ENCODE measurements at regions not wholly inside any gene's neighbourhood (a gene's known extent, or its start where the extent isn't known, plus 50 kb on each side); places are given as distances from the start of the nearest gene placed in this dataset.

DNA sequence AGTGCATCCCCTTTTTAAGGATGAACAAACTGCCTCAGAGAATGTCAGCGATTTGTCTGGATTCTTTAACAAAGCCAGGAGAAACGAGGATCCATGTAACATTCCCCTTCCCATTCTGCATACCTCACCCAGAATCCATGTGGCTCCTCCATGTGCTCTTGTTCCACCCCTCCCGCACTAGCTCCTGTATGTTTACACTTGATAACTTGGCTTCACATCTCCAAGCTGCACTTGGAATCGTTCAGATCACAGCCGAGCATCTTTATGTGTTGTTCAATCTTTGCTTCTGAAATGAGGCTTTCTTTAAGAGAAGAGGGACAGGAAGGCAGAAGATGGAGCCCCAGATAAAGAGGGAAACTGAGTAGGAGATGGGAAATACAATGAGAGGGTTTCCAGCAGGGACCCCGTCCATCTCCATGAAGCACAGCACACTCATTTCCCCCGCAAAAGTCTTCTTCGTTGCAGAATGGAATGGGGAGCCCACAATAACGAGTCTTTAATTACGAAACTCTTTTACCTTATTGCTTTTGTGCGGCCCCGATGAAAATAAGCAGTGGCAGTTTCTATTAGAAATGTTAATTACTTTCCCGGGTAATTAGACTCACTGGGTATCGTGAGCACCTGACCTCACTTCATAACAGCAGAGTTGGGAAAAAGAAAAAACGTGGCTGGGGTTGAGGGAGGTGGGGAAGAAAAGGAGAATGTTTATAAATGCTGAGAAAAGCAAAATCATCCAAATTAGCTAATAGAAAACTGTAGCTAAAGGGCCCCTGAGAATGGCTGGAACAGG lies 96.8 kb upstream of the ISX start:
- TF ChIP-seq, protein P1, sequence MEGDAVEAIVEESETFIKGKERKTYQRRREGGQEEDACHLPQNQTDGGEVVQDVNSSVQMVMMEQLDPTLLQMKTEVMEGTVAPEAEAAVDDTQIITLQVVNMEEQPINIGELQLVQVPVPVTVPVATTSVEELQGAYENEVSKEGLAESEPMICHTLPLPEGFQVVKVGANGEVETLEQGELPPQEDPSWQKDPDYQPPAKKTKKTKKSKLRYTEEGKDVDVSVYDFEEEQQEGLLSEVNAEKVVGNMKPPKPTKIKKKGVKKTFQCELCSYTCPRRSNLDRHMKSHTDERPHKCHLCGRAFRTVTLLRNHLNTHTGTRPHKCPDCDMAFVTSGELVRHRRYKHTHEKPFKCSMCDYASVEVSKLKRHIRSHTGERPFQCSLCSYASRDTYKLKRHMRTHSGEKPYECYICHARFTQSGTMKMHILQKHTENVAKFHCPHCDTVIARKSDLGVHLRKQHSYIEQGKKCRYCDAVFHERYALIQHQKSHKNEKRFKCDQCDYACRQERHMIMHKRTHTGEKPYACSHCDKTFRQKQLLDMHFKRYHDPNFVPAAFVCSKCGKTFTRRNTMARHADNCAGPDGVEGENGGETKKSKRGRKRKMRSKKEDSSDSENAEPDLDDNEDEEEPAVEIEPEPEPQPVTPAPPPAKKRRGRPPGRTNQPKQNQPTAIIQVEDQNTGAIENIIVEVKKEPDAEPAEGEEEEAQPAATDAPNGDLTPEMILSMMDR (IDR thresholded peaks at IDR 0.05; ENCODE audit: extremely low read depth in 1 of 2, insufficient read depth in 1 of 2, low read depth in 1 of 2, low read length in 2 of 2), result no peak
- TF ChIP-seq EZH2 (IDR thresholded peaks at IDR 0.05; ENCODE audit: borderline replicate concordance, low read depth, low read length, severe bottlenecking) (no peak), POLR2AphosphoS5 (IDR thresholded peaks at IDR 0.05; ENCODE audit: insufficient read depth, low read depth, low read length) (no peak), POLR2A (IDR thresholded peaks at IDR 0.05; ENCODE audit: low read depth, low read length) (no peak), GATA2 (IDR thresholded peaks at IDR 0.05; ENCODE audit: insufficient read depth, insufficient read length, low read depth, low read length) (no peak), FOS (IDR thresholded peaks at IDR 0.05; ENCODE audit: borderline replicate concordance, insufficient read depth, low read length) (no peak)
- TF ChIP-seq, protein P2, sequence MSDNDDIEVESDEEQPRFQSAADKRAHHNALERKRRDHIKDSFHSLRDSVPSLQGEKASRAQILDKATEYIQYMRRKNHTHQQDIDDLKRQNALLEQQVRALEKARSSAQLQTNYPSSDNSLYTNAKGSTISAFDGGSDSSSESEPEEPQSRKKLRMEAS (IDR thresholded peaks at IDR 0.05; ENCODE audit: insufficient read depth, insufficient read length), result no peak

Data from endothelial cell of umbilical vein (primary cell).